ENCODE measurements at regions not wholly inside any gene's neighbourhood (a gene's known extent, or its start where the extent isn't known, plus 50 kb on each side); places are given as distances from the start of the nearest gene placed in this dataset.

- Histone ChIP-seq H3K79me2 (ENCODE audit: control insufficient read depth, insufficient read depth, low read length) (no peaks in the 10 kb centered on the region), H3K9me3 (ENCODE audit: control extremely low read depth in 1 of 3, control insufficient read depth in 2 of 3, insufficient read depth in 1 of 3, low read length in 2 of 3) (peaks cover 0 to 5% (median 4%) of the 10 kb centered on the region in 3 donors), H2AFZ (ENCODE audit: insufficient read depth, low read depth, low read length, poor library complexity, severe bottlenecking) (no peak overlapping the region), H3K4me3 (ENCODE audit: control extremely low read depth in 1 of 5, extremely low read depth in 1 of 5, insufficient read depth in 1 of 5, low read depth in 2 of 5, low read length in 4 of 5) (no peak overlapping the region), H3K27ac (ENCODE audit: low read length in 2 of 2) (no peak overlapping the region), H3K4me1 (ENCODE audit: control insufficient read depth in 2 of 2, insufficient read depth in 2 of 2, low read length in 2 of 2) (no peaks in the 10 kb centered on the region), H4K20me1 (ENCODE audit: control insufficient read depth, insufficient read depth, low read length, poor library complexity, severe bottlenecking) (no peaks in the 10 kb centered on the region), H3K36me3 (replicated peaks in 1 of 2; ENCODE audit: control extremely low read depth in 1 of 2, control insufficient read depth in 1 of 2, extremely low read depth in 1 of 2, insufficient read depth in 2 of 2, low read length in 1 of 2) (no peaks in the 10 kb centered on the region), H3K27me3 (replicated peaks in 1 of 4; ENCODE audit: control extremely low read depth in 1 of 4, control insufficient read depth in 3 of 4, insufficient read depth in 4 of 4, low read length in 3 of 4) (peaks cover 0 to 6% (median 0%) of the 10 kb centered on the region in 4 experiments), H3K4me2 (replicated peaks; ENCODE audit: low read depth, low read length, poor library complexity, severe bottlenecking) (no peak overlapping the region), H3K9ac (ENCODE audit: low read length) (no peak overlapping the region)
- no CpG with 5 or more reads among the region's 1 CpG for WGBS (ENCODE audit: insufficient coverage)
- DNase-seq (no peak), ATAC-seq (ENCODE audit: low read depth) (no peak)
- H3K27ac Mint-ChIP-seq = no peak overlapping the region
- ChIA-PET POLR2A (no interaction called here), CTCF (no interaction called here)
- no peak overlapping the region for H3K4me3 Mint-ChIP-seq
- no peaks in the 10 kb centered on the region for H3K4me1 Mint-ChIP-seq
- intact Hi-C loops (cut with micrococcal nuclease) = no loop called here
- H3K9me3 Mint-ChIP-seq (ENCODE audit: insufficient read depth) = peaks cover 8% of the 10 kb centered on the region
- peaks cover 4% of the 10 kb centered on the region for H3K27me3 Mint-ChIP-seq
- TF ChIP-seq CTCF (IDR thresholded peaks at IDR 0.05) (no peak), EZH2 (IDR thresholded peaks at IDR 0.05; ENCODE audit: borderline replicate concordance, insufficient read depth, low read depth, low read length, poor library complexity, severe bottlenecking) (no peak)
Observed at GRCh38 chr6:144899161-144899560, 614.0 kb downstream of the UTRN start.

- Mint-ChIP-seq H3K4me3 (no peak overlapping the region), H3K4me1 (no peaks in the 10 kb centered on the region), H3K27ac (no peak overlapping the region), H3K9me3 (ENCODE audit: insufficient read depth) (peaks cover 8% of the 10 kb centered on the region), H3K27me3 (peaks cover 6% of the 10 kb centered on the region)
- WGBS (ENCODE audit: insufficient coverage) = no CpG with 5 or more reads among the region's 1 CpG
- no peaks in the 10 kb centered on the region for H3K79me2 ChIP-seq (ENCODE audit: control insufficient read depth, insufficient read depth, low read length)
- H3K27ac ChIP-seq (ENCODE audit: low read length in 2 of 2) = no peak overlapping the region
- no peak overlapping the region for H2AFZ ChIP-seq (ENCODE audit: insufficient read depth, low read depth, low read length, poor library complexity, severe bottlenecking)
- POLR2A ChIA-PET = no interaction called here
- no peaks in the 10 kb centered on the region for H4K20me1 ChIP-seq (ENCODE audit: control insufficient read depth, insufficient read depth, low read length, poor library complexity, severe bottlenecking)
- no peaks in the 10 kb centered on the region for H3K36me3 ChIP-seq (replicated peaks in 1 of 2; ENCODE audit: control extremely low read depth in 1 of 2, control insufficient read depth in 1 of 2, extremely low read depth in 1 of 2, insufficient read depth in 2 of 2, low read length in 1 of 2)
- CTCF ChIA-PET = no interaction called here
- H3K9me3 ChIP-seq (ENCODE audit: control extremely low read depth in 1 of 3, control insufficient read depth in 2 of 3, insufficient read depth in 1 of 3, low read length in 2 of 3) = peaks cover 0 to 5% (median 4%) of the 10 kb centered on the region in 3 donors
- H3K9ac ChIP-seq (ENCODE audit: low read length) = no peak overlapping the region
- peaks cover 0 to 6% (median 0%) of the 10 kb centered on the region in 4 experiments for H3K27me3 ChIP-seq (replicated peaks in 1 of 4; ENCODE audit: control extremely low read depth in 1 of 4, control insufficient read depth in 3 of 4, insufficient read depth in 4 of 4, low read length in 3 of 4)
- DNase-seq (no peak), ATAC-seq (ENCODE audit: low read depth) (no peak)
- intact Hi-C loops (cut with micrococcal nuclease) = no loop called here
- H3K4me1 ChIP-seq (ENCODE audit: control insufficient read depth in 2 of 2, insufficient read depth in 2 of 2, low read length in 2 of 2) = no peaks in the 10 kb centered on the region
- no peak overlapping the region for H3K4me2 ChIP-seq (replicated peaks; ENCODE audit: low read depth, low read length, poor library complexity, severe bottlenecking)
- TF ChIP-seq EZH2 (IDR thresholded peaks at IDR 0.05; ENCODE audit: borderline replicate concordance, insufficient read depth, low read depth, low read length, poor library complexity, severe bottlenecking) (no peak), CTCF (IDR thresholded peaks at IDR 0.05) (no peak)
- no peak overlapping the region for H3K4me3 ChIP-seq (ENCODE audit: control extremely low read depth in 1 of 5, extremely low read depth in 1 of 5, insufficient read depth in 1 of 5, low read depth in 2 of 5, low read length in 4 of 5)
Observed at GRCh38 chr6:144901412-144901811, 616.3 kb downstream of the UTRN start.
